Hematopoietic multipotent progenitor cell treated with erythropoietin and hydrocortisone succinate and interleukin-3 and kit ligand, for 4 days (in vitro differentiated cells): ENCODE measurements at regions not wholly inside any gene's neighbourhood (a gene's known extent, or its start where the extent isn't known, plus 50 kb on each side); places are given as distances from the start of the nearest gene placed in this dataset.
"Not testable (repeated sequence)": the region's sequence is repeated elsewhere in the genome, so short reads cannot be mapped to it uniquely, and the experiment has no call there.

Experiments used
- DNase-seq: peaks from one replicate; pipeline ENCODE4 v3.0.0-alpha.2; 2015

DNA sequence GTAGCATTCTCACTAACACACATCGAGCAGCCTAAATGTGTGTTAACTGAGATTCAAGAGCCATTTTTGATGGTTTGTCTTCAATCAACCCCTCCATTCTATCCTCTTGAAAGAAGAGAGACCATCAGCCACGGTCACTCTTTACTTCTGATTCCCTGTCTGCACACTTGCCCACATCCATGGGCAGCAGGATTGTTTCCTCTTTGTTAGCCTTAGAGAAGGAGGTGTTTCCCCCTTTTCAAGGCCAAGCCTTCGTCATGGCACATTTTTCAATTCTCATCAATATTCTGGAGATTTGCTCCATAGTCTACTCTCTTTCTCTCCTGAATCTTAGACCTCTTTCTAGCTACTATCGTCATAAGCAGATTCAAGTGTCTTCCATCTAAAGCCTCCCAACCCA, 522.4 kb upstream of the NAALADL2 start:
- DNase-seq, result no peak

DNA sequence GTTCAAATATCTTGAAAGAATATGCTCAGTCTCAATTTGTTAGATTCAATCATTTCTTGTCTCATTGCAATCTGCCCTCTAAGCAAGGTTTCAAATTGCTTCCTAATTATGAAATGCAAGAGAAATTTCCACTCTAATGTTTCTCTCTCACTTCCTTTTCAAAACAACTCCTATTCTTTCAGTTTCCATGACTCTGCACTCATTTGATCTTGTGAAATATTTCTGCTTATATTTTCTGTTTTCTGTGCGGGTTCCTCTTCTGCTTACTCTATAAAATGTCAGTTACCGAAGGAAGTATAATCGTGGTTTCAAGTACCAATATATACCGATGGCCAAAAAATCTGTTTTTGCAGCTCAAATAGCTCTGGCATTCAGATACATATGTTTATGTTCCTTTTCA, 521.9 kb upstream of the NAALADL2 start:
- peak; percentile 17 for DNase-seq

GRCh38 chr3:174340624-174341587, 518.2 kb upstream of the NAALADL2 start:
- DNase-seq, result no peak

- no peak for DNase-seq
These were observed 517.0 kb upstream of the NAALADL2 start for GRCh38 chr3:174342171-174342570.

- no peak for DNase-seq
These were observed 516.1 kb upstream of the NAALADL2 start for GRCh38 chr3:174342941-174343501.

DNA sequence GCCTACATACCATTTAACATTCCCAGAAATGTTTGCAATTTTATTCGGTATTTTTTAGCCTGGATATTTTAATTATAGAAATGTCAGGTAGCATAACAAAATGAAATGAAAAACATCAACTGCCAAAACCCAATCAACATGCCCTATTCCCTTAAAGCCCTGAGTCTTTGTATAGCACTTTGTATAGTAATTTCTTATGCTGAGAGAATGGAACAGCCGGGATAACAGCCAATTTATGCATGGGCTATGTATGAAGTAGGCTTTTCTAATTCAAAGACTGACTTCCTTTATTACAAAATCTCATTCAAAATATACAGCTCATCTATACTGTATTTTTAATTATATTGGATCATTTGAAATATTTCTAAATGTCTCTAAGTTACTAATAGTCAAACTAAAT, 513.0 kb upstream of the NAALADL2 start:
- DNase-seq, result no peak

GRCh38 chr3:174346571-174346970, 512.6 kb upstream of the NAALADL2 start:
- no peak for DNase-seq

- DNase-seq, result no peak
These were observed 511.5 kb upstream of the NAALADL2 start for GRCh38 chr3:174347474-174348138.

DNA sequence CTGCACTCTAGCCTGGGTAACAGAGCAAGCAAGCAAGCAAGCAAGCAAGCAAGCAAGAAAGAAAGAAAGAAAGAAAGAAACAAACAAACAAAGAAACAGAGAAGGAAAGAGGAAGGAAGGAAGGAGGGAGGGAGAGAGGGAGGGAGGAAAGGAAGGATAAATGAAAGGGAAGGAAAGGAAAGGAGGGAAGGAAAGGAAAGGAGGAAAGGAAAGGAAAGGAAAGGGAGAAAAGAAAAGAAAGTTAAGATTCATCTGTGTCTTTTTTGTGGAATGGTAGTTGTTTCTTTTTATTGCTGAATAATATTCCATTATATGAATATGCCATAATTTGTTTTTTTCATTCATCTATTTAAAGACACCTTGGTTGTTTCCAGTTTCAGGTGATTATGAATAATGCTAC, 506.9 kb upstream of the NAALADL2 start:
- no peak for DNase-seq

- DNase-seq, result peak; percentile 42
These were observed 503.6 kb upstream of the NAALADL2 start for GRCh38 chr3:174355505-174355904.

DNA sequence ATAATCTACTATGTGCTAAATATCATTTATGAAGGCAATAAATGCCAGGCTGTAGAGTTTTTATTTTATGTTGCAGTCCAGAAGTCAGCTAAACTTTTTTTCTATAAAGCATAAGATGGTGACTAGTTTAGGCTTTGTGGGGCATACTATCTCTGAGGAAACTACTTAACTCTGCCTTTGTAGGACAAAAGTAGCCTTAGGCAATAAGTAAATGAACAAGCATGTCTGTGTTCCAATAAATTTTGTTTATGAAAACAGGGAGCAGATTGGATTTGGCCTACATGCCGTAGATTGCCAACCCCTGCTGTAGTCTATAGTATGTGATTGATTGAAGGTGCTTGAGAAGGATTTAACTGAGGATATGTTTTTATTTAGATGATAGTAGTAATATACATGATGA, 502.5 kb upstream of the NAALADL2 start:
- no peak for DNase-seq

GRCh38 chr3:174358252-174358651, 500.9 kb upstream of the NAALADL2 start:
- no peak for DNase-seq

DNA sequence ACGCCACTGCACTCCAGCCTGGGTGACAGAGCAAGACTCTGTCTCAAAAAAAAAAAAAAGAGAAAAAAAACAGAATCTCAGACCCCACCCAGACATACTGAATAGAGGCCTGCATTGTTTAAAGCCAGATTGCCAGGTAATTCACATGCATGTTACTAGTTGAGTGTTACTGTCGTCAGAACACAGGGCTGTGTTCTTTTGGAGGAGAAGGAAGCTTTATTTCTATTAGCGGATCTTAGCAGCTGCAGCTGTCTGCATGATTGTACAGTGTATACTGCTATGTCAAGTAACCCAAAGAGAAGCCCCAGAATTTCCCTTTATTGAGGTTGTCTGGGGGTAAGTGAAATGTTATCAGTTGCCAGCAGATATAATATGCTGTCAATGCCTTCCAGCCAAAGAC, 496.6 kb upstream of the NAALADL2 start:
- DNase-seq, result peak; percentile 25

DNA sequence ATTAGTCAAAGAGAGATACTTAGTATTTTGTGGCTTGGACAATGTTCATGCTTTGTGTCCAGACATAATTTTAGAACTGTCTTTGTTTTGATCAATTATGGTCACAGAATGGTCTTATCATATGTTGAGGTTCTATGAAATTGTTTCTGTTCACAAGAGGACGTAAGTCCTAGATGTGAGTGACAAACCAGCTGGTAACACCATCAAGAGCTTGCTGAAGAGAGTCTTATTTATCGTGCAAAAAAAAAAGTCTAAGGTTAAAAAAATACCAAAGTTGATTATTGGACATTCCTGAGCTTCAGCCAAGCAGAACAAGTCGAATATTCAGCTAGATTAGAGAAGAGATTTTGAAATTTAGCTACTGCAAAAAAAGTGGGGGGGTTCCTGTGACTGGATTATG, 495.9 kb upstream of the NAALADL2 start:
- DNase-seq, result no peak

DNA sequence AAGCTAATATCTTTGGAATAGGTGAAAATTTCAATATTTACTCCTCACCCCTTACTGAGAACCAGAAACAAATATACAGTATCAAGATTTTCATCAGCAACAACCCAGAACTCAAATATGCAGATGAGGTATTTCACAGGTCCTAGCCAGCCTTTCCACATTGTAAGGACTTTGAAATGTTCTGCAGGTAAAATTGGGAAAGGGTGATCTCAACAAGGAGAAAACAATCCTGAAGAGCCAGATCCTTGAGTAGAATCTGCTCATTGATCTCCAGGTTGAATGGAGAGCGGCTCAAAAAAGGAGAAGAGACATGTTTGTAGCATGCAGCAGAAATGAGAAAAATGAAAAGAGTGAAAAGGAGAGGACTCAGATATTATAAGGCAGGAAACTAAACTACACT, 493.3 kb upstream of the NAALADL2 start:
- no peak for DNase-seq

DNA sequence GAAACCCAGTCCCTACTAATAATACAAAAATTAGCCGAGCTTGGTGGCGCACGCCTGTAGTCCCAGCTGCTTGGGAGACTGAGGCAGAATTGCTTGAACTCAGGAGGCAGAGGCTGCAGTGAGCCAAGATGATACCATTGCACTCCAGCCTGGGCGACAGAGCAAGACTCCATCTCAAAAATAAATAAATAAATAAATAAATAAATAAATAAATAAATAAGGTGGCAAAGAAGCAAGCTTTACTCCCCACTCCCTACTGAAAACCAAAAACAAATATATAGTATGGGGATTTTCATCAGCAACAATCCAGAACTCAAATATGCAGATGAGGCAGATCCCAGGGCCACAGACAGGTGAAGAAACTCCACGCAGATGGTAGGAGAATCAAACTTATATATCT, 492.2 kb upstream of the NAALADL2 start:
- not testable (repeated sequence) for DNase-seq

DNA sequence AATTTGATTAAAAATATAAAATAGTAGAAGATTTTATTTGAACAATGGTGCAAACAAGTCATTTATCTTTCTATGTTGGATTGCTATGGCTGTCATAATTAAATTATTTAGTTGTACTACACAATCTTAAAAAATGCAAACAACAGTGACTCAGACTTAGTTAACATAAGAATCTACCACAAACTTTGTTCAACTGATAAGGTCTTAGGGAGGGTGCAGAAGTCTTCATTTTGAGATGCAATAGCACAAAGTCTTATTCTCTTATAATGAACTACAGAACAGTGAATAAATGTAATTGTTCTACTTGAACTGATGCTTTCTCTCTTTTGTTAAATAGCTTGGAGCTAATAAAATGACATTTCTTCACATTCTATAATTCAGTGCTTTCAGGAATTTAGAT, 482.8 kb upstream of the NAALADL2 start:
- no peak for DNase-seq

DNA sequence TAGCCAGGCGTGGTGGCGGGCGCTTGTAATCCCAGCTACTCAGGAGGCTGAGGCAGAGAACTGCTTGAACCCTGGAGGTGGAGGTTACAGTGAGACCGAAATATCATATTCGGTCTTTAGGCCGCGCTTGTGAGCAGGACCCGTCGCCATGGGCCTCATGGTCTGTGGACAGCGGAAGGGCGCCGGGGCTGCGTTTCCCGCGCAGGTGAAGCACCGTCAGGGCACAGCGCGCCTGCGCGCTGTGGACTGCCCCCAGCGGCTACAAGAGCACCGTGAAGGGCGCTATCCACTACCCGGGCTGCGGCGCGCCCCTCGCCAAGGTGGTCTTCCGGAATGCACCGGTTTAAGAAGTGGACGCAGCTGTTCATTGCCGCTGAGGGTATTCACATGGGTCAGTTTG, 482.0 kb upstream of the NAALADL2 start:
- no peak for DNase-seq

DNA sequence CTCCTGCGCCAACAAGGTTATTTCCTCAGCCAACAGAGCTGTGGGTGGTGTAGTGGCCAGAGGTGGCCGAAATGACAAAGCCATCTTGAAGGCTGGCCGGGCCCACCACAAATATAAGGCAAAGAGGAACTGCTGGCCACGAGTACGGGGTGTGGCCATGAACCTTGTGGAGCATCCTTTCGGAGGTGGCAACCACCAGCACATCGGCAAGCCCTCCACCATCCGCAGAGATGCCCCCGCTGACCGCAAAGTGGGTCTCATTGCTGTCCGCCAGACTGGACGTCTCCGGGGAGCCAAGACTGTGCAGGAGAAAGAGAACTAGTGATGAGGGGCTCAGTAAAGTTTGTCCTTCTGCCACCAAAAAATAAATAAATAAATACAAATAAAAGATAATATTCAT, 481.4 kb upstream of the NAALADL2 start:
- DNase-seq, result no peak

GRCh38 chr3:174382878-174383277, 476.3 kb upstream of the NAALADL2 start:
- no peak for DNase-seq

DNA sequence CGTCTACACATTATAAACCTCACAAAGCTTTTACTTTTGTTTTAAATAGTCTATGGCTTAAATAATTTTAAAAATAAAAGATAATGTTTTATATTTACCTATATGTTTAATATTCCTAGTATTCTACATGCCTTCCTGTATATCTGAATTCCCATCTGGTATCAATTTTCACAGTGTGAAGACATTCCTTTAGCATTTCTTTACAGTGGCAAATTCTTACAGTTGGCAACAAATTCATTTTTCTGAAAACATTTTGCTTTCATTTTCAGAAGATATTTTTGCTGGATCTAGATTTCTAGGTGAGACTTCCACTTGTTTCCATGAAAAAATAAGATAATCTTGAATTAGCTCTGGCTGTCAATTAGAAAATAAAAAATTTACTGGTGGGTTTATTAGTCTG, 471.4 kb upstream of the NAALADL2 start:
- DNase-seq, result no peak

GRCh38 chr3:174397848-174398247, 461.3 kb upstream of the NAALADL2 start:
- DNase-seq, result peak; percentile 71

DNA sequence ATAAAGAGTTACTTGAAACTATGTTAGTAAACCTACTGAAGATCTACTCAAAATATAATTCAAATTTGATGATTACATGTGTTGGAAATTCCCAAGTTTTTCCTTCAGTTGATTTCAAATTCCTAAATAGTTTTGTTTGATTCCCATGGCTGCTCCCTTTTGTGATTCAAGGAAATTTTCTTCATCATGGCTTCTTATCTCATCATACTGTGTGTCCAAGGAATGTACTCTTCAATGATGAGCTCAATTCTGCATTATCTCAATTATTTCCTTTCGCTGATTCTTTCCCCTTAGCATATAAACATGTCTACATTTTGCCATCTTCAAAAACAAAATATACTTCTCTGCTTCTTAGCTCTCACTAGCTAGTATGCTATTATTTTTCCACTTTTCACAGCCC, 460.4 kb upstream of the NAALADL2 start:
- DNase-seq, result no peak

GRCh38 chr3:174403831-174404230, 455.3 kb upstream of the NAALADL2 start:
- DNase-seq, result no peak
